Endodermal cell (in vitro differentiated cells): ENCODE measurements at regions not wholly inside any gene's neighbourhood (a gene's known extent, or its start where the extent isn't known, plus 50 kb on each side); places are given as distances from the start of the nearest gene placed in this dataset.
"Not testable (repeated sequence)": the region's sequence is repeated elsewhere in the genome, so short reads cannot be mapped to it uniquely, and the experiment has no call there.

Experiments
- DNase-seq: peaks from one replicate; pipeline ENCODE4 v3.0.0-alpha.2; 2017
- H3K27ac ChIP-seq: 2 replicates; pipeline ENCODE4 v1.5.1; 2013; ENCODE audit warnings: mild to moderate bottlenecking, low read depth, low read length, moderate library complexity
- H3K27me3 ChIP-seq: 2 replicates; pipeline ENCODE4 v1.6.1; 2013; ENCODE audit warnings: mild to moderate bottlenecking, low read length, moderate library complexity; ENCODE audit not compliant: insufficient read depth, control insufficient read depth, poor library complexity, severe bottlenecking
- H3K36me3 ChIP-seq: 2 replicates; pipeline ENCODE4 v1.7.0; 2013; ENCODE audit warnings: mild to moderate bottlenecking, low read length, moderate library complexity; ENCODE audit not compliant: control insufficient read depth, insufficient read depth
- H3K4me1 ChIP-seq: one replicate; pipeline ENCODE4 v1.7.0; 2013; ENCODE audit warnings: low read length; ENCODE audit not compliant: control insufficient read depth, insufficient read depth
- H3K4me3 ChIP-seq: 2 replicates; pipeline ENCODE4 v1.5.1; 2013; ENCODE audit warnings: mild to moderate bottlenecking, low read length, moderate library complexity
- H3K9ac ChIP-seq: 2 replicates; pipeline ENCODE4 v1.6.1; 2013; ENCODE audit warnings: mild to moderate bottlenecking, low read length, moderate library complexity; ENCODE audit not compliant: poor library complexity, severe bottlenecking; ENCODE audit errors: extremely low read depth
- H3K9me3 ChIP-seq: 2 replicates; pipeline ENCODE4 v1.6.1; 2013; ENCODE audit warnings: mild to moderate bottlenecking, low read length, moderate library complexity; ENCODE audit not compliant: control insufficient read depth
- H3K27ac Mint-ChIP-seq: 2 replicates; pipeline ENCODE4 v1.8.0; 2020; ENCODE audit warnings: mixed read lengths
- H3K27me3 Mint-ChIP-seq: 2 replicates; pipeline ENCODE4 v1.8.0; 2021; ENCODE audit warnings: mild to moderate bottlenecking, mixed read lengths; ENCODE audit not compliant: insufficient read depth
- H3K36me3 Mint-ChIP-seq: 2 replicates; pipeline ENCODE4 v1.8.0; 2020; ENCODE audit warnings: low read depth, mixed read lengths
- H3K4me1 Mint-ChIP-seq: 2 replicates; pipeline ENCODE4 v1.8.0; 2020; ENCODE audit warnings: mixed read lengths
- H3K4me3 Mint-ChIP-seq: 2 replicates; pipeline ENCODE4 v1.8.0; 2020; ENCODE audit warnings: mild to moderate bottlenecking, moderate library complexity, mixed read lengths
- H3K9me3 Mint-ChIP-seq: 2 replicates; pipeline ENCODE4 v1.8.0; 2020; ENCODE audit warnings: mild to moderate bottlenecking, mixed read lengths
- WGBS, 2 experiments: methylation state at CpG; one replicate each; pipeline versions ENCODE4 v1.1.5 to v1.1.7; 2013; ENCODE audit warnings: missing lambda C conversion rate in 2 of 2, mixed read lengths in 1 of 2; ENCODE audit not compliant: insufficient coverage in 1 of 2, insufficient read length in 1 of 2; 5-methylcytosine and 5-hydroxymethylcytosine counted together
- TF ChIP-seq, protein P1 (sequence below): fragments of 200-600 bp; sonication (generic); conservative IDR thresholded peaks from 2 replicates; pipeline ENCODE4 v1.5.0; 2021; ENCODE audit warnings: antibody characterized with exemption, mild to moderate bottlenecking

GRCh38 chr6:76861403-76861802, 601.9 kb downstream of the HTR1B start:
- peak; percentile 76 for DNase-seq
- H3K4me1 ChIP-seq = no peaks in the 10 kb centered on the region
- Mint-ChIP-seq H3K27ac (no peak overlapping the region), H3K4me3 (no peak overlapping the region), H3K36me3 (no peaks in the 10 kb centered on the region), H3K9me3 (no peaks in the 10 kb centered on the region), H3K27me3 (no peaks in the 10 kb centered on the region), H3K4me1 (peaks cover 6% of the 10 kb centered on the region)
- no peaks in the 10 kb centered on the region for H3K9me3 ChIP-seq
- no peak overlapping the region for H3K27ac ChIP-seq
- H3K36me3 ChIP-seq = no peaks in the 10 kb centered on the region
- no peak overlapping the region for H3K9ac ChIP-seq
- 45 to 71% methylated on average over 1 to 2 of the region's 2 CpGs for WGBS, 2 experiments
- TF ChIP-seq, protein P1, sequence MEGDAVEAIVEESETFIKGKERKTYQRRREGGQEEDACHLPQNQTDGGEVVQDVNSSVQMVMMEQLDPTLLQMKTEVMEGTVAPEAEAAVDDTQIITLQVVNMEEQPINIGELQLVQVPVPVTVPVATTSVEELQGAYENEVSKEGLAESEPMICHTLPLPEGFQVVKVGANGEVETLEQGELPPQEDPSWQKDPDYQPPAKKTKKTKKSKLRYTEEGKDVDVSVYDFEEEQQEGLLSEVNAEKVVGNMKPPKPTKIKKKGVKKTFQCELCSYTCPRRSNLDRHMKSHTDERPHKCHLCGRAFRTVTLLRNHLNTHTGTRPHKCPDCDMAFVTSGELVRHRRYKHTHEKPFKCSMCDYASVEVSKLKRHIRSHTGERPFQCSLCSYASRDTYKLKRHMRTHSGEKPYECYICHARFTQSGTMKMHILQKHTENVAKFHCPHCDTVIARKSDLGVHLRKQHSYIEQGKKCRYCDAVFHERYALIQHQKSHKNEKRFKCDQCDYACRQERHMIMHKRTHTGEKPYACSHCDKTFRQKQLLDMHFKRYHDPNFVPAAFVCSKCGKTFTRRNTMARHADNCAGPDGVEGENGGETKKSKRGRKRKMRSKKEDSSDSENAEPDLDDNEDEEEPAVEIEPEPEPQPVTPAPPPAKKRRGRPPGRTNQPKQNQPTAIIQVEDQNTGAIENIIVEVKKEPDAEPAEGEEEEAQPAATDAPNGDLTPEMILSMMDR = peak; percentile 80
- H3K4me3 ChIP-seq = no peak overlapping the region
- no peaks in the 10 kb centered on the region for H3K27me3 ChIP-seq

GRCh38 chr6:76856065-76856464, 607.2 kb downstream of the HTR1B start:
- Histone ChIP-seq H3K36me3 (no peaks in the 10 kb centered on the region), H3K4me1 (no peaks in the 10 kb centered on the region), H3K9ac (no peak overlapping the region), H3K9me3 (no peaks in the 10 kb centered on the region), H3K27me3 (no peaks in the 10 kb centered on the region), H3K27ac (no peak overlapping the region), H3K4me3 (no peak overlapping the region)
- TF ChIP-seq, protein P1 = no peak
- Mint-ChIP-seq H3K36me3 (no peaks in the 10 kb centered on the region), H3K9me3 (no peaks in the 10 kb centered on the region), H3K4me1 (peaks cover 12% of the 10 kb centered on the region), H3K27me3 (no peaks in the 10 kb centered on the region), H3K27ac (no peak overlapping the region), H3K4me3 (no peak overlapping the region)
- DNase-seq = no peak
- WGBS, 2 experiments = 95 to 100% methylated on average over 3 to 5 of the region's 5 CpGs

GRCh38 chr6:76852776-76853175, 610.5 kb downstream of the HTR1B start:
- 43 to 54% methylated on average over 1 of the region's 1 CpG for WGBS, 2 experiments
- Mint-ChIP-seq H3K4me3 (no peak overlapping the region), H3K27me3 (peaks cover 14% of the 10 kb centered on the region), H3K27ac (peak overlapping the region; percentile 48), H3K4me1 (peaks cover 16% of the 10 kb centered on the region), H3K9me3 (peaks cover 2% of the 10 kb centered on the region), H3K36me3 (no peaks in the 10 kb centered on the region)
- Histone ChIP-seq H3K9ac (no peak overlapping the region), H3K9me3 (no peaks in the 10 kb centered on the region), H3K27ac (no peak overlapping the region), H3K36me3 (no peaks in the 10 kb centered on the region), H3K4me3 (no peak overlapping the region), H3K4me1 (no peaks in the 10 kb centered on the region), H3K27me3 (no peaks in the 10 kb centered on the region)
- DNase-seq = no peak
- TF ChIP-seq, protein P1 = no peak

GRCh38 chr6:76849274-76849970, 613.9 kb downstream of the HTR1B start:
- Mint-ChIP-seq H3K9me3 (peaks cover 34% of the 10 kb centered on the region), H3K27me3 (peaks cover 38% of the 10 kb centered on the region), H3K4me1 (peaks cover 14% of the 10 kb centered on the region)
- not testable (repeated sequence) for H3K36me3 ChIP-seq, H3K9me3 ChIP-seq, H3K4me3 ChIP-seq, H3K27ac Mint-ChIP-seq, H3K4me1 ChIP-seq, H3K9ac ChIP-seq, H3K36me3 Mint-ChIP-seq, H3K27me3 ChIP-seq, DNase-seq, H3K4me3 Mint-ChIP-seq, H3K27ac ChIP-seq
- WGBS, 2 experiments = 93 to 94% methylated on average over 7 to 9 of the region's 9 CpGs
